ENCODE measurements at regions not wholly inside any gene's neighbourhood (a gene's known extent, or its start where the extent isn't known, plus 50 kb on each side); places are given as distances from the start of the nearest gene placed in this dataset.

GRCh38 chr1:96355961-96356360, 365.6 kb upstream of the PTBP2 start:
- no peak overlapping the region for H3K27ac ChIP-seq (ENCODE audit: low read depth, low read length)
- no peak overlapping the region for H3K9ac ChIP-seq (replicated peaks in 1 of 4; ENCODE audit: extremely low read depth in 1 of 4, low read depth in 3 of 4, low read length in 3 of 4)
- peak overlapping the region; percentile 63; the same call in 1 of the 2 replicates for H2AFZ ChIP-seq (ENCODE audit: low read length)
- no peaks in the 10 kb centered on the region; the same call in 1 of the 2 replicates for H3K23me2 ChIP-seq (ENCODE audit: low read depth, low read length)
- WGBS, 2 experiments (ENCODE audit: extremely low coverage in 1 of 2, insufficient coverage in 1 of 2, insufficient read length in 1 of 2, insufficient replicate concordance in 2 of 2, low coverage in 1 of 2, low lambda C conversion rate in 2 of 2, missing lambda C conversion rate in 1 of 2): 87% methylated on average over 2 of the region's 2 CpGs; no CpG with 5 or more reads in 1 of the 2 experiments
- no peak overlapping the region for H3K18ac ChIP-seq (ENCODE audit: extremely low read depth, low read length)
- no peak overlapping the region for H3K56ac ChIP-seq (replicated peaks; ENCODE audit: insufficient read length, low read depth, low read length)
- no peaks in the 10 kb centered on the region for H3K9me3 ChIP-seq (ENCODE audit: insufficient read depth in 2 of 2, low read depth in 1 of 2, low read length in 1 of 2)
- no peak overlapping the region for H2BK120ac ChIP-seq (replicated peaks; ENCODE audit: low read depth, low read length)
- H2BK5ac ChIP-seq (ENCODE audit: low read depth, low read length): no peak overlapping the region
- no peak overlapping the region for H3K4me2 ChIP-seq (ENCODE audit: insufficient read depth in 1 of 2, low read depth in 2 of 2, low read length in 2 of 2)
- DNase-seq (ENCODE audit: low read depth in 1 of 2, low spot score in 2 of 2) (no peak), FAIRE-seq (no peak)
- H4K20me1 ChIP-seq (replicated peaks in 1 of 2; ENCODE audit: control insufficient read depth in 1 of 2, insufficient read depth in 2 of 2, low read length in 2 of 2): no peaks in the 10 kb centered on the region
- H3K14ac ChIP-seq (ENCODE audit: insufficient read length): no peak overlapping the region
- no peak overlapping the region for H2BK20ac ChIP-seq (ENCODE audit: low read length)
- H3K4ac ChIP-seq (replicated peaks; ENCODE audit: insufficient read length, low read depth, low read length): no peak overlapping the region
- no peak overlapping the region for H4K91ac ChIP-seq (replicated peaks; ENCODE audit: insufficient read length, low read length)
- no peak overlapping the region for H2AK5ac ChIP-seq (ENCODE audit: low read depth, low read length)
- no peaks in the 10 kb centered on the region for H3K36me3 ChIP-seq (ENCODE audit: control insufficient read depth in 2 of 4, insufficient read depth in 4 of 4, low read length in 3 of 4)
- no peaks in the 10 kb centered on the region for H3K79me1 ChIP-seq (ENCODE audit: low read depth, low read length)
- ChIA-PET POLR2A (ENCODE audit: partially characterized antibody) (no interaction called here), CTCF (ENCODE audit: partially characterized antibody) (no interaction called here)
- H3K79me2 ChIP-seq (ENCODE audit: control insufficient read depth in 1 of 2, insufficient read depth in 2 of 2, low read length in 2 of 2): no peaks in the 10 kb centered on the region
- TF ChIP-seq CHD1 (IDR thresholded peaks at IDR 0.05; ENCODE audit: low read depth, low read length) (no peak), POLR2AphosphoS5 (IDR thresholded peaks at IDR 0.05; ENCODE audit: low read depth, low read length) (no peak), SP2 (IDR thresholded peaks at IDR 0.05; ENCODE audit: low read length) (no peak), RFX5 (IDR thresholded peaks at IDR 0.05; ENCODE audit: borderline replicate concordance, low read depth, low read length) (no peak), USF2 (IDR thresholded peaks at IDR 0.05; ENCODE audit: low read length) (no peak), TBP (IDR thresholded peaks at IDR 0.05; ENCODE audit: low read depth, low read length) (no peak), SIRT6 (IDR thresholded peaks at IDR 0.05; ENCODE audit: low read length) (no peak), NRF1 (IDR thresholded peaks at IDR 0.05; ENCODE audit: low read depth, low read length) (no peak)
- TF ChIP-seq, protein P1, sequence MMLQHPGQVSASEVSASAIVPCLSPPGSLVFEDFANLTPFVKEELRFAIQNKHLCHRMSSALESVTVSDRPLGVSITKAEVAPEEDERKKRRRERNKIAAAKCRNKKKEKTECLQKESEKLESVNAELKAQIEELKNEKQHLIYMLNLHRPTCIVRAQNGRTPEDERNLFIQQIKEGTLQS (IDR thresholded peaks at IDR 0.05; ENCODE audit: insufficient read depth, low read depth, low read length): no peak
- no peak overlapping the region for H2BK12ac ChIP-seq (ENCODE audit: low read depth, low read length)
- H3K23ac ChIP-seq (ENCODE audit: insufficient read length): no peak overlapping the region
- H4K8ac ChIP-seq (ENCODE audit: extremely low read depth, insufficient read depth, low read length): no peak overlapping the region
- no peak overlapping the region for H4K5ac ChIP-seq (ENCODE audit: insufficient read length, low read depth, low read length)
- no peaks in the 10 kb centered on the region for H3K27me3 ChIP-seq (replicated peaks in 1 of 4; ENCODE audit: control insufficient read depth in 3 of 4, extremely low read depth in 1 of 4, insufficient read depth in 3 of 4, low read length in 3 of 4)
- H3K4me1 ChIP-seq (replicated peaks in 1 of 4; ENCODE audit: control insufficient read depth in 3 of 4, insufficient read depth in 4 of 4, low read length in 3 of 4): peaks cover 0 to 3% (median 0%) of the 10 kb centered on the region in 4 experiments; a peak in 1 of 7 replicates
- H3K4me3 ChIP-seq (ENCODE audit: extremely low read depth in 1 of 4, insufficient read depth in 2 of 4, low read depth in 3 of 4, low read length in 4 of 4): no peak overlapping the region
- H2BK15ac ChIP-seq (ENCODE audit: low read length): no peak overlapping the region

Data from H1 (cell line).